Activated T-cell treated with anti-CD3 and anti-CD28 coated beads for 1 hour (primary cell): ENCODE measurements at regions not wholly inside any gene's neighbourhood (a gene's known extent, or its start where the extent isn't known, plus 50 kb on each side); places are given as distances from the start of the nearest gene placed in this dataset.

Experiments used
- DNase-seq: peaks from one replicate; pipeline ENCODE4 v3.0.0-alpha.2; 2020; ENCODE audit warnings: low read depth

GRCh38 chr5:34533582-34534522 lies 122.3 kb upstream of the RAI14 start:
- no peak for DNase-seq

GRCh38 chr5:34534523-34535103 lies 121.5 kb upstream of the RAI14 start:
- no peak for DNase-seq

GRCh38 chr5:34535433-34535832 lies 120.7 kb upstream of the RAI14 start:
- DNase-seq, result no peak

- no peak for DNase-seq
Measured at GRCh38 chr5:34535944-34536623, 120.0 kb upstream of the RAI14 start.

DNA sequence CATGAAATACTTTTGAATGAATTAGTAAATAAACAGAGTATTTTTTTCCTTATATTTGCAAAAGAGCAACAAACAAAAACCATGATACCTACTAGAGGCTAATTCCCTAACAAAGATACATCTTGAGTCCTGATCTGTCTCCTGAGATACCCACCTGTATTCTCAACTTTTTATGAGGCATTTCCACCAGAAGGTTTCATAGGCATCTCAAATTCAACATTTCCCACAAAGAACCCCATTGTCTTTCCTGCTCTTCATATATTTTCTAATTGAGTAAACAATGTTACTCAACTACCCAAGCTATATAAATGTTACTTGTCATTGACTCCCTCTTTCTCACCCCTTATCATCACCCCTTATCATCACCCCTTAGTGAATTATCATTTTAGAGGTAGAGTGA lies 119.4 kb upstream of the RAI14 start:
- DNase-seq, result no peak

- no peak for DNase-seq
Measured at GRCh38 chr5:34538026-34538672, 118.0 kb upstream of the RAI14 start.

GRCh38 chr5:34539183-34539582 lies 116.9 kb upstream of the RAI14 start:
- DNase-seq, result no peak

DNA sequence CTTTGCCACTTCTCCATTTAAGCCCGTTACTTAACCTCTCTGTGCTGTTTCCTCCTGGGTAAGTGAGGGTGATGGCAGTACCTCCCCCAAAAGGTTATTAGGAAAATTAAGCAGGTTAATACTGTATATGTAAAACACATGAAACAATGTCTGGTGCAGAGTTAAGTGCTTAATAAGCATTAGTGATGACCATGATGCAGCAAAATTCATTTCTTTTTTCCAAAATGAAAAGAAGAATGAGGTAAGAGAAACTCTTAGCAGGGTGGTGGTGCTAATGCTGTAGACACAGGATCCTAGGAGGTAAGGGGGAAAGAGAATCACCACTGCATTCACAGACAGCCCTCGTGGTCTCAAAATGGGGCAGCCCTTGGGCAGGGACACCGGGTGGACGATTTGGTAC lies 115.1 kb upstream of the RAI14 start:
- DNase-seq, result no peak

GRCh38 chr5:34542818-34543217 lies 113.3 kb upstream of the RAI14 start:
- DNase-seq, result no peak

DNA sequence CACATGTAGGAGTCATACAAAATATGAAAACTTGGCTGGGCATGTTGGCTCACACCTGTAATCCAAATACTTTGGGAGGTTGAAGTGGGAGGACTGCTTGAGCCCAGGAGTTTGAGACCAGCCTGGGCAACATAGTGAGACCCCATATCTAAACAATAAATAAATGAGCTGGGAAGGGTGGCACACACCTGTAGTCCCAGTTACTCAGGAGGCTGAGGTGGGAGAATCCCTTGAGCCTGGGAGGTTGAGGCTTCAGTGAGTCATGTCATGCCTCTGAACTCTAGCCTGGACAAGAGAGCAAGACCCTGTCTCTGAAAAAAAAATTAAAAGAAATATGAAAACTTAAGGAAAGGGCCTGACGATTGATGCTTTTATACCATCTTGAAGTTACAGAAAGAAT lies 112.4 kb upstream of the RAI14 start:
- DNase-seq, result no peak

GRCh38 chr5:34544403-34544802 lies 111.7 kb upstream of the RAI14 start:
- no peak for DNase-seq

DNA sequence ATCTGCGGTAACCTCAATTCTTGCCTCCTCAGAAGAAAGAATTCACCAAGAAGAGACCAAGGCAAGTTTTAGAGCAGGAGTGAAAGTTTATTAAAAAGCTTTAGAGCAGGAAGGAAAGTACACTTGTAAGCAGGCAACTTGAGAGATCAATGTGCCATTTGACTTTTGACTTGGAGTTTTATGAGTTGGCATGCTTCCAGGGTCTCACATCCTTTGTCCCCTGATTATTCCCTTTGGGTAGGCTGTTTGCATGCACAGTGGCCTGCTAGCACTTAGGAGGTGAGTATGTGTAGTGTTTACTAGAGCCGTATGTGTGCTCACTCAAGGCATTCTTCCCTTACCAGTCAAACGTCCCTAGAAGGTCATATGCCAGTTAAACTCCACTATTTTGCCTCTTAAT lies 111.0 kb upstream of the RAI14 start:
- no peak for DNase-seq

DNA sequence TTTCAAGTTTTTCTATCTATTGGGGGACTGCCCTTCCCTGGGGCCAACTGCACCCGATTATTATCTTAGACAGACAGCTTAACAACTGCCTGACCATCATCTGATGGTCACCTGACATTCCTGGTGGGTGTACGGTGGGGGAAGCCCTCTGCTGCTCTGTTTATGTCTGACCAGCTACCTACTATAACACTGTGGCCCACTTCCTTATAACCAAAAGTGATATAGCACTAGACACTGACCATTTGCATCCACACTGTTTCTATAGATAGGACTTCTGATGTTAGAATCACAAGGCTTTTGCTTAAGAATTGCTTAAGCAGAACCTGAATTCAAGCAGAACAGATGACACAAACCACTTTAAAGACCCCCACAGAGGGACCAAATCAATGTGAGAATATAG lies 110.5 kb upstream of the RAI14 start:
- DNase-seq, result no peak

GRCh38 chr5:34547300-34548085 lies 108.6 kb upstream of the RAI14 start:
- no peak for DNase-seq

DNA sequence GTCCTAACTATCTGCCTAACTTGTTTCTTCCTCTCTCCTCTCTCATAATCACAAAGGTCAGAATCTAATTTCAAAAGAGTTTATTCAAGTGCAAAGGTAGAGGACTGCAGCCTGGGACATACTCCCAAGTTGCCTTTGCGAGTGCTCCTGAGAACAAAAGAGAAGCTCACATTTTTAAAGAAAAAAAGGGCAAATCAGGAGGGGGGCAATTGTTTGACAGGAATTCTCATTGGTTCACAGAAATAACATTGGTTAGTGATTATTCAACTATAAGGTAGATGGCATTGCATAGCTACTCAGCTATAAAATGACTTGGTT lies 108.1 kb upstream of the RAI14 start:
- no peak for DNase-seq

- DNase-seq, result no peak
Measured at GRCh38 chr5:34550247-34550646, 105.9 kb upstream of the RAI14 start.

GRCh38 chr5:34550964-34551363 lies 105.2 kb upstream of the RAI14 start:
- DNase-seq, result no peak

GRCh38 chr5:34551911-34552433 lies 104.2 kb upstream of the RAI14 start:
- DNase-seq, result no peak

DNA sequence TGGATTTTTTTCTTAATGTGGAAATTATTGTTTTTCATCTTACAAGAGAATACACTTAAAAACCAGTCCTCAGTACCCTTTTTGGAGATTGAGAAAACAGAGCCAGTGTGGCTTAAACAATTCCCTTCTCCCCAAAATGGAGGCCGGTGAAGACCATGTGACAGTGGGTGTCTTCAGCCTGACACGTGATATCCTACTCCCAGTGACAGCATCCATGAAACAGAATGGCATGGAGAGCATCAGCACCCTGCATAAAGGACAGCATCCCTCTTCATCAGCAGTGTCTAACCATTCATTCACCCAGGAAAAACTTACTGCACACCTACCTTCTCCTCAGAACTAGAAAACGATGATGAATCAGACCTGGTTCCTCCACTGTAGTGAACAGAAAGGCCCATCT lies 103.4 kb upstream of the RAI14 start:
- no peak for DNase-seq

DNA sequence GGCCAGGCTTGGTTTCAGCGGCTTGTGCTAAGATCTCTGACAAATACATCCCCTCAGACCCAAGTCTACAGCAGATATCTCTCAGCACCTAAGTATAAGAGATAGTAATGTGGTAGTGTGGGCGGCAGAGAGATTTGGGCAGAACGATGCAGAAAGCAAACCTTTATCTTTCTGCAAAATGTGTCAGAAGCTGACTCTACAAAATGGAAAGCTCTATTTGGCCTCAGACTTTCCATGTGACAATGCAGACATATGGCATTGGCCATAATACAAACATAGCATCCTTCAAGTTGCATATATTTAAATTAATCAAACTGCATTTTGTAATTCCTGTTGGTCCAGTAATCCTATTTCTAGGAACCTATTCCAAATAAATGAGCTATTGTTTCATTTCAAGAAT lies 102.5 kb upstream of the RAI14 start:
- DNase-seq, result no peak

DNA sequence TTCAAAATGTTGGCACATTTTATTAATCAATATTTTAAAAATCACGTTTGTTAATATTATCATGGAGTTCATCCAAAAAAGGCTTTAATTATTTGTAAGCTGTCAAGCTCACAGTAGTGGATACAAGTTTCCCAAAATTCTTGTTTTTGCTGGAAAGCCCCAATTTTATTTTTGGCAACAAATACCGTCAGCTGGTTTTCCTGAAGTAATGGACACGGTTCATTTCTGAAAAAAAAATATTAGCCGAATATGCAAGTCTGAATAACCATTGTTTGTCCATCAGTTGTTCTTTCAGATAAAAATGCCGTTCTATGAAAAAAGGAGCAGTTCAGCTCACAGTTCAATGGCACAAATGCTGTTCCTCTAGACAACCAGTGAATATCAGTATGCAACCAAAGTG lies 101.5 kb upstream of the RAI14 start:
- DNase-seq, result no peak
